Left hindlimb (tissue), 1 donor: ENCODE measurements at regions not wholly inside any gene's neighbourhood (a gene's known extent, or its start where the extent isn't known, plus 50 kb on each side); places are given as distances from the start of the nearest gene placed in this dataset.
"Not testable (repeated sequence)": the region's sequence is repeated elsewhere in the genome, so short reads cannot be mapped to it uniquely, and the experiment has no call there.

Source experiments
- DNase-seq: peaks from one replicate; pipeline ENCODE4 v3.0.0-alpha.2; 2018

- no peak for DNase-seq
These were observed 117.1 kb downstream of the KCNJ2 start for GRCh38 chr17:70286391-70286790.

DNA sequence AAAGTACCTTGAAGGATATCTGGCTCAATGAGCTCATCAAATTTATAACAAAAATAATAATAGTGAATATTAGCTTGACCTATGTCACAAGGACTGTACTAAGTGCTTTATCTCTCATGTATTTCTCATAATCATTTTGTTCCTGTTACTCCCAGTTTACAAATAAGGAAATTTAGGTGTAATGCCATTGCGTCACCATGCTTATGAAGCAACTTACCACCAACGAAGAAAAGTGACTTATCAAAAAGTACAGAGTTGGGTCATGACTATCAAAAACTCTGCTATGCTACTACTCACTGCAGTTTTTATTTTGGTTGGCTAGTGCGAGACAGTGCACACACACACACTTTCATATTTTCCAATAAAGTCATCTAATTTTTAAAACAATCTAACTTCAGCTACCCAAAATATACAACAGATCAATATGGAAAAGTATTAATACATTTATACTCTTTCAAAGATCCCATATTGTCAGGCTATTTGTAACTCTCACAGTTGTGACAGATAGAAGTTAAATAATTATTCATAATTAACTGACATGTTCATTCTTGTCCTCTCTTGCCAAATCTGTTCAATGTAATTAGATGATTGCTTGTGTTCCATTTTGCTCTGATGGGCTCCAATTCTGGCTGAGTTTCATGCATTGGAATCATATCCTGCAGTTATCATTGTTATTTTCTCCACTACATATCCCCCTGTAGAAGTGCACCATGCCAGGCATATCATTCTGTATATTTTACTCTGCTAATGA is 119.4 kb downstream of the KCNJ2 start:
- DNase-seq = no peak

GRCh38 chr17:70290770-70291169 is 121.4 kb downstream of the KCNJ2 start:
- no peak for DNase-seq

DNA sequence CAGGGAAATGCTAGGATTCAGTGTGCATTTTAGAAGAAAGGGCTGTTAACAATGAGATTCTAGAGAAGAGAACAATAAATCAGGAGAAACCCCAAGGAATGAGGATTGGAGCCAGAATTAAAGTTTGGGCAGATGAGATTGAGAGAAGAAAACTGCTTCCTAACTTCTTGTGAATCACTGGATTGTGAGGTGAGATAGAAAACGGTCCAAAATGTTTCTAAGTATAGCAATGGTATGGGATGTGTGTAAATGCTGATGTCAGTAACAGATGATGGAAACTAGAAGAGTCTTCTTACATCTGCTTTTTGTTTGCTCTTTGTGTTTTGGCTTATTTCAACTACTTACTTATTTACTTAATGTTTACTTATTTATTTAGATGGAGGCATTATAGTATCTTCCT is 123.0 kb downstream of the KCNJ2 start:
- no peak for DNase-seq

DNA sequence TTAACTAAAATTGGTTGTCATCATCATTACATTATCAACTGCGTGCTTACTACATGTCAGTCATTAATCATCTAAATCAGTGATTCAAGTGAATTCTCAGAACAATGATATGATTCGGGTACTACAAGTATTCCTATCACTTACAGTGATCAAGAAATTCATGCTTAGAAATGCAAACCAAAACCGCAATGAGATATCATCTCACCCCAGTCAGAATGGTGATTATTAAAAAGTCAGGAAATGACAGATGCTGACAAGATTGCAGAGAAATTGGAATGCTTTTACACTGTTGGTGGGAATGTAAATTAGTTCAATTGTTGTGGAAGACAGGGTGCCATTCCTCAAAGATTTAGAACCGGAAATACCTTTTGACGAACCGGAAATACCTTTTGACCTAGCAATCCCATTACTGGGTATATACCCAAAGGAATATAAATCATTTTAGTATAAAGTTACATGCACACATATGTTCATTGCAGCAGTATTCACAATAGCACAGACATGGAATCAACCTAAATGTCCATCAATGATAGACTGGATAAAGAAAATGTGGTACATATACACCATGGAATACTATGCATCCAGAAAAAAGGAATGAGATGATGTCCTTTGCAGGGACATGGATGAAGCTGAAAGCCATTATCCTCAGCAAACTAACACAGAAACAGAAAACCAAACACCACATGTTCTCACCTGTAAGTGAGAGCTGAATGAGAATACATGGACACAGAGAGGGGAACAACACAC is 124.4 kb downstream of the KCNJ2 start:
- not testable (repeated sequence) for DNase-seq

GRCh38 chr17:70295329-70295728 is 126.0 kb downstream of the KCNJ2 start:
- DNase-seq = no peak

DNA sequence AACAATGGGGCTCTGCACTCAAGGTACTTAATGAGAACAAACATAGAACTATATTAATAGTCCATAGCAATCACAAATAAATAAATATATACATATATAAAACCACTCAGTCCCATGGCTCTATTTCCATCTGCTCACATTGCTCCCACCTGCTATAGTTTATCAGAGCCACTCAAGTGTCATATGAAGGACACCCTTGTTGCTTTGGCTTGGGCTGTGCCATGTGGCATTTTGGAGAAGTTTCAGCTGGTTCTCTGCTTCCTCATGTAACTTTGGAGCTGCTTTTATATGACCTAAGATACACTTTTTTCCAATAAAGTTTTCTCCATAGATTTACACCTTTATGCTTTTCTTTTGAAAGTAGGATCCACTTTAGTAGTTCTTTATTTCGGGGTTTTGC is 126.4 kb downstream of the KCNJ2 start:
- no peak for DNase-seq

- no peak for DNase-seq
These were observed 127.1 kb downstream of the KCNJ2 start for GRCh38 chr17:70296456-70296855.

- no peak for DNase-seq
These were observed 128.1 kb downstream of the KCNJ2 start for GRCh38 chr17:70297397-70297796.

DNA sequence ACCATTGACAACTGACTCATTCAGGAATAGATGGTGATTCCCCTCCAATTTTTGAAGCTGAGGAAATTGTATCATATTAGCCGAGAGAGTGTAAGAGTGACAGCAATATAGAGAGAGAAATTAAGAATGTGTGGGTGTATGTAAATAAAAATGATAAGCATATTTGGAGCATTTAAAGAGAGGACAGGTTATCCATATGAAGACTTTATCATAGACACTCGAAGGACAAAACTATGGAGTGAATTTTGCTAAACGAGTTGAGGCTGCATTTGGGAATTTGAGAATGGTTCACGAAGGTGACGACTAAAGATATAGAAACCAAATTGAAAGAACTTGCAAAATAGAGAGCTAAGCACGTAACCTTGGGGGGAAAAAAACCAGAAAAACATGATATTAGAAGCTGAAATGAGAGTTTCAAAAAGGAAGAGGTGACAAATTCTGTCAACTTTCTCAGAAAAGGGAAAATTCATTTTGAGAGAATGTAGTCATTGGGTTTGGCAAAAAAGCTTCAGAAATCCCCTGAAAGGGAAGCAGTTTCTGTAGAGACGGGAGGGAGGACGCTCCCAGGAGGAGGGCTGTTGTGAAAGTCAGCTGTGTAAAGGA is 129.7 kb downstream of the KCNJ2 start:
- DNase-seq = no peak

- no peak for DNase-seq
These were observed 138.3 kb downstream of the KCNJ2 start for GRCh38 chr17:70307430-70308225.

DNA sequence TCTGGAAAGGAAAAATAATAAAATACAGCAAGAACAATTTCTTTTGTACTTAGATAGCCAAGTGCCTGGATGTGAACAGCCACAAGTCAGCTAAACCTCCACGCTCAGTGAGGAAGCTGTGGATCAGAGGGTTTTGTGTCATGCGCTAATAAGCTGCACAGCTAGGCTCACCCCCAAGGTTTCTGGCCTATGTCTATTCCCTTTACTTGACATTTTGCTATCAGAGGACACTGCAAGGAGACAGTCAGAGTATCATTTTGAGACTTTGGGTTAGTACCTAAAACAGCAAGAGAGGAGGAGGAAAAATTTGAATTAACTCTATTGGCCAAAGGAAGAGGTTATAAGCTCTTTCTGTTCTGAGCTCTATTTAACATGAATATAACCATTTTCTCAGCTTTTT is 139.3 kb downstream of the KCNJ2 start:
- no peak for DNase-seq

GRCh38 chr17:70310221-70310672 is 140.9 kb downstream of the KCNJ2 start:
- no peak for DNase-seq

- DNase-seq = no peak
These were observed 143.9 kb downstream of the KCNJ2 start for GRCh38 chr17:70313086-70313852.

DNA sequence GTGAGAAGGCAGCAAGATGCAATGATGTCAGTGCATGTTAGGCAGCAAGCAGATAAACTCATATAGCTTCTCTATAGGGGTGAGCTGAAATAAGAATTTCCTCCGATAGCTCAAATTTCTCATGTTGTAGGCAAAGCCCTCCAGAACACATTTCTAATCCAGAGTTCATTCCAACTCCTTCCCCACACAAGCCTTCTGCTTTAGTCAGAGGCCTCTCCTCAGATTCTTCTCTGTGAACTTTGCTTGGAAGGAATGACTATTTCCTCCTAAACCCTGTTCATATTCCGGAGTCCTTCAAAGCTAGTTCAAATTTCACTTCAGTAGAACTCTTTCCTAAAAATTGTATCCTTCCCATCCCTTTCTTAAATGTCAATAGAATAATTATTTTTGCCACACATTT is 144.8 kb downstream of the KCNJ2 start:
- no peak for DNase-seq

DNA sequence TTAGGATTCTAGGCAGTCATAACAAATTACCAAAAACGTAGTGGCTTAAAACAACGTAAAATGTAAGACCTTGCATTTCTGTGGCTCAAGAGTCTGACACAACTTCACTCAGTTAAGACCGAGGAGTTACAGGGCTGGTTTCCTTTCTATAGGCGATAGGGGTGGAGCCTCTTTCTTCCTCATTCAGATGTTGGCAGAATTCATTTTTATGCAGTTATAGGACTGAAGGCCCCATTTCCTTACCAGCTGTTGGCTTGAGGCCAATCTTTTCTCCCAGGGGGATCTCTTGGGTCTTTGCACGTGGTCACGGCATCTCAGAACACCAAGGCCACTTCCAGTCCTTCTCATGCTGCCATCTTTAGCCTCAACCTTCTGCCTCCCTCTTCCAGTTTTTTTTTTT is 145.2 kb downstream of the KCNJ2 start:
- no peak for DNase-seq

DNA sequence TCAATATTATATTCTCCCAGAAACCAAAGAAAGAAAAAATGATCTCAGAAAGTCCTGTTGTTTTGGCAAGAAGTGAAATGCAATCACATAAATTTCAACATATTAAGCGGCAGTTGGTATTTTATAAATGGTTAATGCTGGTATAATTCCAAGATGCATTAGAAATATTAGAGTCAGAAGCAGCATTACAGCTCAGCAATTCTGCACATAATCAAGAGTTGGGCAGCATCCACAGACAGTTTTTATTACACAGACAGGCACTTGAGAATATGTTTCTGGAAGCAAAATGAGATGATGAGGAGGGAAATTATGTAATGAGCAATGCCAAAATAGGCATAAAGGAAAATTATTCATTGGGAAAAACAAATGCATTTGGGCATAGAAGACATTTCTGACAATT is 148.1 kb downstream of the KCNJ2 start:
- no peak for DNase-seq

DNA sequence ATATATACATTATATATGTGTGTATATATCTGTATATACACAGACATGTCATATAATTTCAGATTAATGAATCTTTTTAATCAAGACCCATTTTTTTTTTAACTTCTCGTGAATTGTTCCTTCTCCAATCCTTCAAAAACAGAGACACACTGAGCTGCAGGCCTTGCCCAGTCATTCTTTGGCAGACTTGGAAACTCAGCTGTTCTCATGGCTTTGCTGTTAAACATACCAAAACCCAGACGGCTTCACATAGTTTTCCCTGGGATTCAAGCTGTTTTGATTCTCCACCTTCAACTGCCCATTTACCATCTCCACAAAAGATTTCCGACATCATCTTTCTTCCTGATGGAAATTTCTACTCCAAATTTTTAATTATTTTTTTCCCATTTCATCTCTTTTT is 148.7 kb downstream of the KCNJ2 start:
- no peak for DNase-seq

- no peak for DNase-seq
These were observed 150.2 kb downstream of the KCNJ2 start for GRCh38 chr17:70319516-70319915.

DNA sequence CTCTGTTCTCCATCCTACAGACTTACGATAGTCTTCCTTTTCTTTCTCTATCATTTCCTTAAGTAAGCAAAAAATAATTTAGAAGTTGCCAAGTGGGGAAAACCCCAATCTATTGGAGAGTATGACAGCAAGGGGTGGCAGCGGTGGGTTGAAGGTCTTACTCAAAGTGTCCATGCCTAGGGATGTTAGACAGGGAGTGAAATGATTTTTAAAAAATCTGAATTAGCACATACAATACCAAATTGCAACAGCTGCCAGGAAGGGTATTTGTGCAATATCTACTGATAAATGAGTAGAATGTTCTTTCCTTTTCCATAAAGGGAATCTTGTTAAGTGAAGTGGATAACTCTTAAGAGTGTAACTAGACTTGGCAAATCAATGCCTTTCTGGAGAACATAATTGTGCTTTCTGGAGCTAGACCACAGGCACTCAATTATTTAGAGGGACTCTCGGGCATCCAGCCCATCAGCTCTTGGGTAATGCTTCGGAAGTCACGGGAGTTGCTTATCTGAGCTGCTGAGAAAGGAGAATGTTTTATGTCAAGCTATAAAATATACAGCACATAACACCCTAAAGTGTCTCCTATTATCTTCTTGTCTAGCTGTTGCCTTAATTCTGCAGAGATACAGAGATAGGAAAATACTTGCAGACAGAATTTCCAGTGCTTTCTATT is 151.5 kb downstream of the KCNJ2 start:
- DNase-seq = no peak

DNA sequence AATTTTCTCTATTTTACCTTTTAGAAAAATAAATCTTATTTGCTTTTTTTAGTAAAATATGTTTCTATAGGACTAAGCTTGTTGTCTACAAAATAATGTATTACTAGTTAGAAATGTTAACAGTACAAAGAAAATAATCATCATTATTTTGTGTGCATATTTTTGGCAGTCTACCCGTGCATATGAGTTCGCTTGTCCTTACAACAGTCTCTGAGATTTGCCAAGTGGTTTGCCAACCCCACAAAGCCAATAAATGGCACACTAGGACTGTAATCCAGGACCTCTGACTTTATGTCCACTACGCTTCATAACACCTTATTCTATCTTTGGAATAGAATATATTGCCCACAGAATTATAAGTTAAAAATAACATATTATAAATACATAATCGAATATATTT is 152.0 kb downstream of the KCNJ2 start:
- no peak for DNase-seq

DNA sequence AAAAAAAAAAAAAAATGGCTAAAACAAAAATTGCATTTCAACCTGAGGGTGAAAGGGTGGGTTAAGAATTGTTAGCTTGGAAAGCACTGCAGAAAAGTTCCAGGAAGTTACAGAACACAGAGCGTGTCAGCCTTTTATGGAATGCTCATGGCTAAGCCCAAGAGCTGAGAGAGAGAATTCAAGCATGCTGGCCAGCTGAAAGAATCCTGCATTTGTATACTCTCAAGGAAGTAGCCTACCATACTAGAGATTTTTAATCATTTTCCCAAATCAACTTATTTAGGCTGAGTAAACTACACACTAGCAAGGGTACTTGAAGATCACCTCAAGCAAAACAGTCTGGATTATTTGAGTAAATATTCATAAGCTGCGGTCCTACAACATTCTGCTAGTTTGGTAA is 153.9 kb downstream of the KCNJ2 start:
- DNase-seq = no peak
